WTC11 (cell line): ENCODE measurements at regions not wholly inside any gene's neighbourhood (a gene's known extent, or its start where the extent isn't known, plus 50 kb on each side); places are given as distances from the start of the nearest gene placed in this dataset.

Experiments used
- ATAC-seq: fragments of 200-7000 bp; cut with Tn5 transposase; 2 replicates; pipeline ENCODE4 v1.10.0; 2021; ENCODE audit warnings: mild to moderate bottlenecking, moderate library complexity
- CTCF ChIA-PET: fragments of 300-600 bp; sonication (Branson Sonifier 250); formaldehyde crosslinking; loops from one replicate; lab custom pipeline; 2021; ENCODE audit warnings: antibody characterized with exemption; lab: Charles Lee
- POLR2A ChIA-PET: fragments of 350-600 bp; sonication (Branson Sonifier 250); formaldehyde crosslinking; loops from one replicate; lab custom pipeline; 2021; ENCODE audit warnings: antibody characterized with exemption; lab: Charles Lee
- DNase-seq: peaks from one replicate; pipeline ENCODE4 v3.0.0; 2021; ENCODE audit warnings: low spot score
- H3K27ac Mint-ChIP-seq: 2 replicates; pipeline ENCODE4 v1.8.0; 2021; ENCODE audit warnings: mixed read lengths
- H3K27me3 Mint-ChIP-seq: 2 replicates; pipeline ENCODE4 v1.8.0; 2021; ENCODE audit warnings: low read depth, mild to moderate bottlenecking, moderate library complexity, mixed read lengths
- H3K36me3 Mint-ChIP-seq: 2 replicates; pipeline ENCODE4 v1.8.0; 2021; ENCODE audit warnings: mixed read lengths
- H3K4me1 Mint-ChIP-seq: 2 replicates; pipeline ENCODE4 v1.8.0; 2022; ENCODE audit warnings: mixed read lengths
- H3K4me3 Mint-ChIP-seq: 2 replicates; pipeline ENCODE4 v1.8.0; 2021; ENCODE audit warnings: mild to moderate bottlenecking, moderate library complexity, mixed read lengths
- H3K9me3 Mint-ChIP-seq: 2 replicates; pipeline ENCODE4 v1.8.0; 2021; ENCODE audit warnings: mixed read lengths
- AR ChIP-seq: fragments of 250-450 bp; sonication (Bioruptor Pico); IDR thresholded peaks from 2 replicates; pipeline ENCODE4 v1.9.0; 2021; ENCODE audit warnings: mild to moderate bottlenecking
- CREB1 ChIP-seq: sonication (generic); formaldehyde crosslinking; IDR thresholded peaks from 2 replicates; pipeline ENCODE4 v1.8.0; 2023; ENCODE audit warnings: mild to moderate bottlenecking, missing genetic modification reagents
- E2F1 ChIP-seq: sonication (generic); formaldehyde crosslinking; IDR thresholded peaks from 2 replicates; pipeline ENCODE4 v1.8.0; 2022; ENCODE audit warnings: mild to moderate bottlenecking, missing genetic modification reagents
- ELF4 ChIP-seq: sonication (generic); formaldehyde crosslinking; IDR thresholded peaks from 2 replicates; pipeline ENCODE4 v1.8.1; 2022; ENCODE audit warnings: low read depth, mild to moderate bottlenecking, moderate library complexity, missing genetic modification reagents
- FOXK1 ChIP-seq: sonication (generic); formaldehyde crosslinking; IDR thresholded peaks from 2 replicates; pipeline ENCODE4 v1.8.0; 2022; ENCODE audit warnings: mild to moderate bottlenecking, moderate library complexity, missing genetic modification reagents
- FOXP4 ChIP-seq: sonication (generic); formaldehyde crosslinking; IDR thresholded peaks from 2 replicates; pipeline ENCODE4 v1.8.0; 2022; ENCODE audit warnings: mild to moderate bottlenecking, missing genetic modification reagents
- GTF2I ChIP-seq: fragments of 250-450 bp; sonication (Bioruptor Pico); conservative IDR thresholded peaks from 2 replicates; pipeline ENCODE4 v1.4.0; 2021; ENCODE audit warnings: mild to moderate bottlenecking
- OVOL2 ChIP-seq: fragments of 250-450 bp; sonication (Bioruptor Pico); IDR thresholded peaks from 2 replicates; pipeline ENCODE4 v1.9.0; 2021; ENCODE audit warnings: mild to moderate bottlenecking, borderline replicate concordance
- STAT6 ChIP-seq: sonication (generic); formaldehyde crosslinking; conservative IDR thresholded peaks from 2 replicates; pipeline ENCODE4 v1.8.1; 2023; ENCODE audit warnings: mild to moderate bottlenecking, low read depth, missing genetic modification reagents, moderate library complexity
- USF1 ChIP-seq: sonication (generic); formaldehyde crosslinking; IDR thresholded peaks from 2 replicates; pipeline ENCODE4 v1.8.0; 2022; ENCODE audit warnings: mild to moderate bottlenecking, missing genetic modification reagents
- ZNF263 ChIP-seq: sonication (generic); formaldehyde crosslinking; IDR thresholded peaks from 2 replicates; pipeline ENCODE4 v1.8.1; 2022; ENCODE audit warnings: low read depth, mild to moderate bottlenecking, moderate library complexity, missing genetic modification reagents
- TF ChIP-seq, protein P1 (sequence below): sonication (generic); formaldehyde crosslinking; IDR thresholded peaks from 2 replicates; pipeline ENCODE4 v1.8.1; 2022; ENCODE audit warnings: low read depth, mild to moderate bottlenecking, moderate library complexity, missing genetic modification reagents, borderline replicate concordance
- TF ChIP-seq, protein P2 (sequence below): fragments of 250-450 bp; sonication (Bioruptor Pico); IDR thresholded peaks from 2 replicates; pipeline ENCODE4 v1.9.0; 2021; ENCODE audit warnings: mild to moderate bottlenecking, borderline replicate concordance

DNA sequence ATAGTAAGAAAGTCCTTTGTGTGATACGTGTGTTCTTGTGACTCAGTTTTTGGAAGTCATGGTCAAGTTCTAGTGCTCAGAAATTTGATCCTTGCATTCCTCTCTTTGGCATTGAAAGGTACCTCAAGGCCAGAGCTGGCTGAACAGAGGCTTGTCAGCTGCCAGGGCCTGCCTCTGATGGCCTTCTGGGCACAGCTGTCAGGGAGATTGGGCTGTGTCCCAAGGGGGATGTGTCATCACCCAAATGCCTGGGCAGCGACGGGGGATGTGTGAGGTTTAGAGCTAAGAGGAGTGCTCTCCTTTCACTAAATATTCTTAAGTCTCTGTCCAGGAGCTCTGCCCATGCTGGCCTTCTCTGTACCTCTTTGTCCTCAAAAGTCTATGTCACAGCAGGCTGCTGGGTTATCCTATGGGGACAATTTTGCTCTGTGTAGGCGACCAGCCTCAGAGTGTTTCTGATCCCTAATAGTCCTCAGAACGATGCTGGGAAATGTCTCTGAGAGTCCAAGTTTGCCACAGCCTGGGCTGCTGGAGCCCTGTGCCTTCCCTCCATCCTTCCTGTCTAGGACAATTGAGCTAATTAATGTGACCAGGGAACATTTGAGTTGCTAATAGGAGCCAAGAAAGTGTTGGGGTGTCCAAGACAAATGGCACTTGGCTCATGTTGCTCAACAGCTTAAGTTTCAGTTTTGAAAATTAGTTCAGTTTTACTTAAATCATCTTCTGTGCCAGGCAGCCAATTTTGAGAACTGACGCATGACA lies 115.4 kb upstream of the ZNF521 start (continued):
- TF ChIP-seq AR (CRISPR knock-in tag) (no peak), GTF2I (CRISPR knock-in tag) (no peak), STAT6 (no peak), E2F1 (no peak)
- TF ChIP-seq, protein P1, sequence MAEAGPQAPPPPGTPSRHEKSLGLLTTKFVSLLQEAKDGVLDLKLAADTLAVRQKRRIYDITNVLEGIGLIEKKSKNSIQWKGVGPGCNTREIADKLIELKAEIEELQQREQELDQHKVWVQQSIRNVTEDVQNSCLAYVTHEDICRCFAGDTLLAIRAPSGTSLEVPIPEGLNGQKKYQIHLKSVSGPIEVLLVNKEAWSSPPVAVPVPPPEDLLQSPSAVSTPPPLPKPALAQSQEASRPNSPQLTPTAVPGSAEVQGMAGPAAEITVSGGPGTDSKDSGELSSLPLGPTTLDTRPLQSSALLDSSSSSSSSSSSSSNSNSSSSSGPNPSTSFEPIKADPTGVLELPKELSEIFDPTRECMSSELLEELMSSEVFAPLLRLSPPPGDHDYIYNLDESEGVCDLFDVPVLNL (CRISPR knock-in tag), result no peak

DNA sequence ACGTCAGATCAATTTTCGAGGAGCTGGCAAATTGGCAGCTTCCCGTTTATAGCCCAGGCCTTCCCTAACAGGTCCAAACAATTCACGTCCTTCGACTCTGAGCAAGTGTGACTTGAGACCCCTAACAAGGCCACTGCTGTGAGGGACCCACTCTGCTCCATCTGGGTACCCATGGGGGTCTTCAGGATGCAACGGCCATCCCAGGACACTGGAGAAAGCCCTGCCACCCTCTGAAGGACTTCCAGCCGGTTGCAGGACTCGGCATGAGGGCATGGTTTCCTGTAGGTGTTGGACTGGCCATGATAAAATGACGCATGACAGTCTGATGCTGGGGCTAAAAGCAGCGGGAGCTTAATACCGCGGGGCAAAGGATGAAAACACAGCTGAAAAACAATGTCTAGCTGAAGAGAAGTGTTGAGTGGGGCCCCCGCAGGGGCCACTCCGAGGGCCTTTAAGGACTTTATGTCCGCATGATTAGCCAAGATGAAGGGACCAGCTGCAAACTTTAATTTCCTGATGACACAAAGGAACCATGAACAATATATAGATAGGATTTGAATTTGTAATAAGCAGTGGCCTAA lies 113.3 kb upstream of the ZNF521 start:
- Mint-ChIP-seq H3K36me3 (no peaks in the 10 kb centered on the region), H3K9me3 (no peaks in the 10 kb centered on the region), H3K4me3 (no peak overlapping the region), H3K4me1 (peaks cover 33% of the 10 kb centered on the region), H3K27me3 (no peaks in the 10 kb centered on the region), H3K27ac (no peak overlapping the region)
- no peak for ATAC-seq
- CTCF ChIA-PET, result no interaction called here
- POLR2A ChIA-PET, result interaction anchor here (0.6 kb wide), 1 partner anchor 541 kb away, joined by 3 read pairs; no protein-coding TSS in a partner anchor
- TF ChIP-seq, protein P2, sequence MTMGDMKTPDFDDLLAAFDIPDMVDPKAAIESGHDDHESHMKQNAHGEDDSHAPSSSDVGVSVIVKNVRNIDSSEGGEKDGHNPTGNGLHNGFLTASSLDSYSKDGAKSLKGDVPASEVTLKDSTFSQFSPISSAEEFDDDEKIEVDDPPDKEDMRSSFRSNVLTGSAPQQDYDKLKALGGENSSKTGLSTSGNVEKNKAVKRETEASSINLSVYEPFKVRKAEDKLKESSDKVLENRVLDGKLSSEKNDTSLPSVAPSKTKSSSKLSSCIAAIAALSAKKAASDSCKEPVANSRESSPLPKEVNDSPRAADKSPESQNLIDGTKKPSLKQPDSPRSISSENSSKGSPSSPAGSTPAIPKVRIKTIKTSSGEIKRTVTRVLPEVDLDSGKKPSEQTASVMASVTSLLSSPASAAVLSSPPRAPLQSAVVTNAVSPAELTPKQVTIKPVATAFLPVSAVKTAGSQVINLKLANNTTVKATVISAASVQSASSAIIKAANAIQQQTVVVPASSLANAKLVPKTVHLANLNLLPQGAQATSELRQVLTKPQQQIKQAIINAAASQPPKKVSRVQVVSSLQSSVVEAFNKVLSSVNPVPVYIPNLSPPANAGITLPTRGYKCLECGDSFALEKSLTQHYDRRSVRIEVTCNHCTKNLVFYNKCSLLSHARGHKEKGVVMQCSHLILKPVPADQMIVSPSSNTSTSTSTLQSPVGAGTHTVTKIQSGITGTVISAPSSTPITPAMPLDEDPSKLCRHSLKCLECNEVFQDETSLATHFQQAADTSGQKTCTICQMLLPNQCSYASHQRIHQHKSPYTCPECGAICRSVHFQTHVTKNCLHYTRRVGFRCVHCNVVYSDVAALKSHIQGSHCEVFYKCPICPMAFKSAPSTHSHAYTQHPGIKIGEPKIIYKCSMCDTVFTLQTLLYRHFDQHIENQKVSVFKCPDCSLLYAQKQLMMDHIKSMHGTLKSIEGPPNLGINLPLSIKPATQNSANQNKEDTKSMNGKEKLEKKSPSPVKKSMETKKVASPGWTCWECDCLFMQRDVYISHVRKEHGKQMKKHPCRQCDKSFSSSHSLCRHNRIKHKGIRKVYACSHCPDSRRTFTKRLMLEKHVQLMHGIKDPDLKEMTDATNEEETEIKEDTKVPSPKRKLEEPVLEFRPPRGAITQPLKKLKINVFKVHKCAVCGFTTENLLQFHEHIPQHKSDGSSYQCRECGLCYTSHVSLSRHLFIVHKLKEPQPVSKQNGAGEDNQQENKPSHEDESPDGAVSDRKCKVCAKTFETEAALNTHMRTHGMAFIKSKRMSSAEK, result no peak
- TF ChIP-seq CREB1 (no peak), ELF4 (CRISPR knock-in tag) (no peak), USF1 (CRISPR knock-in tag) (no peak), OVOL2 (no peak), ZNF263 (no peak), FOXK1 (CRISPR knock-in tag) (no peak), FOXP4 (no peak)
- TF ChIP-seq, protein P1 (CRISPR knock-in tag), result no peak
- DNase-seq, result no peak
